Mammary epithelial cell (primary cell): ENCODE measurements at regions not wholly inside any gene's neighbourhood (a gene's known extent, or its start where the extent isn't known, plus 50 kb on each side); places are given as distances from the start of the nearest gene placed in this dataset.

Experiments used
- EZH2 ChIP-seq: IDR thresholded peaks from 2 replicates; pipeline ENCODE4 v1.6.1; 2012; ENCODE audit warnings: low read length, inconsistent platforms, borderline replicate concordance
- TF ChIP-seq, protein P1 (sequence below), 2 donors: IDR thresholded peaks in 1 of 2; conservative IDR thresholded peaks in 1 of 2; 2 replicates each; pipeline ENCODE4 v1.5.1; 2011 to 2012; ENCODE audit warnings: inconsistent platforms in 2 of 2, low read length in 2 of 2, mild to moderate bottlenecking in 2 of 2, control low read depth in 1 of 2, low read depth in 1 of 2; ENCODE audit not compliant: insufficient read depth in 1 of 2; ENCODE audit errors: extremely low read depth in 1 of 2

DNA sequence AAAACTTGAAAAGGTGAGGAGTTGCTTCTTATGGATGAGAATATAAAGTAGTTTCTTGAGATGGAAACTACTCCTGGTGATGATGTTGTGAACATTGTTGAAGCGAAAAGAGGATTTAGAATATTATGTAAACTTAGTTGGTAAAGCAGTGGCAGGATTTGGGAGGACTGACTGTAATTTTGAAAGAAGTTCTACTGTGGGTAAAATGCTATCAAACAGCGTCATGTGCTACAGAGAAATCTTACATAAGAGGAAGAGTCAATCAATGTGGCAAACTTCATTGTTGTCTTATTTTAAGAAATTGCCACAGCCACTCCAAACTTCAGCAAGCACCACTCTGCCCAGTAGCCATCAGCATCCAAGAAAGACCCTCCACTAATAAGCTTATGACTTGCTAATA is 112.9 kb upstream of the ZEB2 start:
- no peak for TF ChIP-seq EZH2
- TF ChIP-seq, protein P1, sequence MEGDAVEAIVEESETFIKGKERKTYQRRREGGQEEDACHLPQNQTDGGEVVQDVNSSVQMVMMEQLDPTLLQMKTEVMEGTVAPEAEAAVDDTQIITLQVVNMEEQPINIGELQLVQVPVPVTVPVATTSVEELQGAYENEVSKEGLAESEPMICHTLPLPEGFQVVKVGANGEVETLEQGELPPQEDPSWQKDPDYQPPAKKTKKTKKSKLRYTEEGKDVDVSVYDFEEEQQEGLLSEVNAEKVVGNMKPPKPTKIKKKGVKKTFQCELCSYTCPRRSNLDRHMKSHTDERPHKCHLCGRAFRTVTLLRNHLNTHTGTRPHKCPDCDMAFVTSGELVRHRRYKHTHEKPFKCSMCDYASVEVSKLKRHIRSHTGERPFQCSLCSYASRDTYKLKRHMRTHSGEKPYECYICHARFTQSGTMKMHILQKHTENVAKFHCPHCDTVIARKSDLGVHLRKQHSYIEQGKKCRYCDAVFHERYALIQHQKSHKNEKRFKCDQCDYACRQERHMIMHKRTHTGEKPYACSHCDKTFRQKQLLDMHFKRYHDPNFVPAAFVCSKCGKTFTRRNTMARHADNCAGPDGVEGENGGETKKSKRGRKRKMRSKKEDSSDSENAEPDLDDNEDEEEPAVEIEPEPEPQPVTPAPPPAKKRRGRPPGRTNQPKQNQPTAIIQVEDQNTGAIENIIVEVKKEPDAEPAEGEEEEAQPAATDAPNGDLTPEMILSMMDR (conservative IDR thresholded peaks at IDR 0.05 in 1 of 2, IDR thresholded peaks at IDR 0.05 in 1 of 2; ENCODE audit: extremely low read depth in 1 of 2, insufficient read depth in 1 of 2, low read depth in 1 of 2, low read length in 2 of 2): no peak
